GM12878 (cell line): ENCODE measurements at regions not wholly inside any gene's neighbourhood (a gene's known extent, or its start where the extent isn't known, plus 50 kb on each side); places are given as distances from the start of the nearest gene placed in this dataset.

Source experiments
- ATAC-seq: fragments of 200-7000 bp; cut with Tn5 transposase; 3 replicates; pipeline ENCODE4 v1.9.1; 2020; ENCODE audit warnings: mild to moderate bottlenecking, moderate library complexity
- BruUV-seq: library from RNA; stranded (reverse); fragments of 400-500 nt; replicated peaks from 2 replicates; lab custom pipeline; 2021; lab: Mats Ljungman, UMichigan
- CTCF ChIA-PET: fragments of 300-600 bp; sonication (Branson Sonifier 250); formaldehyde crosslinking; extraction: SDS; loops from one replicate; lab custom pipeline; 2021; ENCODE audit warnings: inconsistent platforms; lab: Yijun Ruan, JAX
- POLR2A ChIA-PET: fragments of 350-600 bp; formaldehyde crosslinking; extraction: SDS; loops from one replicate; lab custom pipeline; 2021; ENCODE audit warnings: inconsistent platforms; lab: Charles Lee
- RAD21 ChIA-PET: fragments of 300-600 bp; sonication (Branson Sonifier 250); formaldehyde crosslinking; loops from one replicate; lab custom pipeline; 2023; ENCODE audit warnings: antibody characterized with exemption; ENCODE audit not compliant: unreplicated experiment; lab: Charles Lee
- SMC1A ChIA-PET: fragments of 300-600 bp; sonication (Branson Sonifier 250); formaldehyde crosslinking; loops from one replicate; lab custom pipeline; 2023; ENCODE audit not compliant: unreplicated experiment, uncharacterized antibody; lab: Charles Lee
- DNase-seq: peaks from one replicate; pipeline ENCODE4 v3.0.0-alpha.2; 2011; ENCODE audit warnings: low read depth, low spot score
- FAIRE-seq: peaks from 3 replicates; lab custom pipeline; 2011; peaks lifted over from hg19 to GRCh38; lab: Jason Lieb, UNC
- H2AFZ ChIP-seq: 2 replicates; pipeline ENCODE4 v1.6.0; 2011; ENCODE audit warnings: low read depth, low read length, control low read depth; ENCODE audit not compliant: control insufficient read depth
- H3K27ac ChIP-seq: 2 replicates; pipeline ENCODE4 v1.5.1; 2011; ENCODE audit warnings: control low read depth; ENCODE audit not compliant: control insufficient read depth, insufficient read depth
- H3K27me3 ChIP-seq, 2 experiments: replicated peaks in 1 of 2; 2 replicates each; pipeline versions ENCODE4 v1.6.0 to v1.6.1; 2011; ENCODE audit warnings: low read length in 1 of 2; ENCODE audit not compliant: control insufficient read depth in 2 of 2, insufficient read depth in 2 of 2
- H3K36me3 ChIP-seq, 2 experiments: 2 replicates each; pipeline ENCODE4 v1.5.1; 2011; ENCODE audit warnings: low read length in 1 of 2; ENCODE audit not compliant: control insufficient read depth in 2 of 2, insufficient read depth in 2 of 2
- H3K4me1 ChIP-seq: 2 replicates; pipeline ENCODE4 v1.6.1; 2011; ENCODE audit warnings: mild to moderate bottlenecking, low read length, moderate library complexity, mixed read lengths; ENCODE audit not compliant: control insufficient read depth, insufficient read depth
- H3K4me2 ChIP-seq: 2 replicates; pipeline ENCODE4 v1.6.0; 2011; ENCODE audit warnings: control low read depth; ENCODE audit not compliant: control insufficient read depth, insufficient read depth
- H3K4me3 ChIP-seq: fragments of 200-600 bp; sonication (generic); 2 replicates; pipeline ENCODE4 v1.5.1; 2016
- H3K79me2 ChIP-seq: 2 replicates; pipeline ENCODE4 v1.6.0; 2011; ENCODE audit warnings: low read length; ENCODE audit not compliant: control insufficient read depth, insufficient read depth
- H3K9ac ChIP-seq: 2 replicates; pipeline ENCODE4 v1.8.0; 2011; ENCODE audit warnings: low read length, control low read depth, mixed read lengths; ENCODE audit not compliant: control insufficient read depth, insufficient read depth
- H3K9me3 ChIP-seq: replicated peaks from 3 replicates; pipeline ENCODE4 v1.5.1; 2011; ENCODE audit warnings: mild to moderate bottlenecking, low read length; ENCODE audit not compliant: control insufficient read depth, insufficient read depth
- H4K20me1 ChIP-seq: 2 replicates; pipeline ENCODE4 v1.6.0; 2011; ENCODE audit not compliant: control insufficient read depth, insufficient read depth
- BMI1 ChIP-seq: fragments of 450-650 bp; IDR thresholded peaks from 2 replicates; pipeline ENCODE4 v1.6.1; 2016; ENCODE audit warnings: mild to moderate bottlenecking, moderate library complexity, borderline replicate concordance
- EZH2 ChIP-seq: IDR thresholded peaks from 2 replicates; pipeline ENCODE4 v1.6.1; 2012; ENCODE audit warnings: low read depth, mild to moderate bottlenecking, control low read depth, inconsistent platforms, low read length, borderline replicate concordance; ENCODE audit not compliant: control insufficient read depth
- HCFC1 ChIP-seq: fragments of 150-350 bp; IDR thresholded peaks from 2 replicates; pipeline ENCODE4 v1.6.1; 2014; ENCODE audit warnings: low read length
- HDAC6 ChIP-seq: fragments of 200-600 bp; sonication (generic); IDR thresholded peaks from one replicate; pipeline ENCODE4 v1.8.0; 2017; ENCODE audit warnings: antibody characterized with exemption; ENCODE audit not compliant: unreplicated experiment
- KDM1A ChIP-seq: fragments of 200-600 bp; sonication (generic); IDR thresholded peaks from 2 replicates; pipeline ENCODE4 v1.6.1; 2016; ENCODE audit warnings: borderline replicate concordance
- ZZZ3 ChIP-seq: IDR thresholded peaks from 2 replicates; pipeline ENCODE4 v1.6.1; 2011; ENCODE audit warnings: low read depth; ENCODE audit not compliant: control insufficient read depth, insufficient read length
- in situ Hi-C: fragments of 300-500 bp; cut with MboI; formaldehyde crosslinking; loops from 9 replicates; pipeline ENCODE4 v1.14.3; 2018; ENCODE audit warnings: mixed read lengths
- intact Hi-C: fragments of 100-400 bp; cut with micrococcal nuclease; formaldehyde crosslinking; loops from one replicate; pipeline ENCODE4 v1.14.2; 2022; ENCODE audit not compliant: unreplicated experiment
- TF ChIP-seq, protein P1 (sequence below): fragments of 450-650 bp; IDR thresholded peaks from 2 replicates; pipeline ENCODE4 v1.6.1; 2017; ENCODE audit warnings: mild to moderate bottlenecking, moderate library complexity

DNA sequence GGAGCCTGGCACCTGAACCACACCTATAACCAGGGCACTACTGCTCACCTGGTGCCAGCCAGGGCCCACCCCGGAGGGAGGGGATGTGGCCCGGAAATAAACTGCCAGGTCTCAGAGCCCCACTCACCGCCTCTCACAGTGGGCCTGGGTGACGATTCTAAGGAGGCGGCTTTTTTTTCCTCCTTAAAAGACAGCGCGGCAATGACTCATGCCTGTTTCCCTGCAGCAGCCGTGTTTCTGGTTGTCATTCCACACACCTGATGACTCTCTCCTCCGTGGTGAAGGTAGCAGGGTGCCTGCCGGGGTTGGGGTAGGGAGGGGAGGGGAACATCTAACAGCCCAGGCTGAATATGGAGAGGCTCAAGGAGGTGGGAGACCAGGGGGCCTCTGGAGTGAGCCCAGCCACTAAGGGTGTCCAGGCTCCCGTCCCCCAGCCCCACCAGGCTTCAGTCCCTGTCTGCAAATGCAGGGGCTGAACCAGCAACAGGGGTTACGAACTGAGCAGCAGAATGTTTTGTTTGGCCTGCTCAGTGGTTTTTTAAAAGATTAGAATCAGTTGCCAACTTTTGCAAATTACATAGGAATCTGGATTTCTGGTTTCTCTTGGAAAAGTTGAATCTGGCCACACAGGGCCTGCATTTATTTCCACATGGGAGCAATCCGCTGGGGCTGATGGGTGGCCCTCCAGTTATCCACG, 127.3 kb upstream of the LINGO1 start (continued):
- TF ChIP-seq, protein P1, sequence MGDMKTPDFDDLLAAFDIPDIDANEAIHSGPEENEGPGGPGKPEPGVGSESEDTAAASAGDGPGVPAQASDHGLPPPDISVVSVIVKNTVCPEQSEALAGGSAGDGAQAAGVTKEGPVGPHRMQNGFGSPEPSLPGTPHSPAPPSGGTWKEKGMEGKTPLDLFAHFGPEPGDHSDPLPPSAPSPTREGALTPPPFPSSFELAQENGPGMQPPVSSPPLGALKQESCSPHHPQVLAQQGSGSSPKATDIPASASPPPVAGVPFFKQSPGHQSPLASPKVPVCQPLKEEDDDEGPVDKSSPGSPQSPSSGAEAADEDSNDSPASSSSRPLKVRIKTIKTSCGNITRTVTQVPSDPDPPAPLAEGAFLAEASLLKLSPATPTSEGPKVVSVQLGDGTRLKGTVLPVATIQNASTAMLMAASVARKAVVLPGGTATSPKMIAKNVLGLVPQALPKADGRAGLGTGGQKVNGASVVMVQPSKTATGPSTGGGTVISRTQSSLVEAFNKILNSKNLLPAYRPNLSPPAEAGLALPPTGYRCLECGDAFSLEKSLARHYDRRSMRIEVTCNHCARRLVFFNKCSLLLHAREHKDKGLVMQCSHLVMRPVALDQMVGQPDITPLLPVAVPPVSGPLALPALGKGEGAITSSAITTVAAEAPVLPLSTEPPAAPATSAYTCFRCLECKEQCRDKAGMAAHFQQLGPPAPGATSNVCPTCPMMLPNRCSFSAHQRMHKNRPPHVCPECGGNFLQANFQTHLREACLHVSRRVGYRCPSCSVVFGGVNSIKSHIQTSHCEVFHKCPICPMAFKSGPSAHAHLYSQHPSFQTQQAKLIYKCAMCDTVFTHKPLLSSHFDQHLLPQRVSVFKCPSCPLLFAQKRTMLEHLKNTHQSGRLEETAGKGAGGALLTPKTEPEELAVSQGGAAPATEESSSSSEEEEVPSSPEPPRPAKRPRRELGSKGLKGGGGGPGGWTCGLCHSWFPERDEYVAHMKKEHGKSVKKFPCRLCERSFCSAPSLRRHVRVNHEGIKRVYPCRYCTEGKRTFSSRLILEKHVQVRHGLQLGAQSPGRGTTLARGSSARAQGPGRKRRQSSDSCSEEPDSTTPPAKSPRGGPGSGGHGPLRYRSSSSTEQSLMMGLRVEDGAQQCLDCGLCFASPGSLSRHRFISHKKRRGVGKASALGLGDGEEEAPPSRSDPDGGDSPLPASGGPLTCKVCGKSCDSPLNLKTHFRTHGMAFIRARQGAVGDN = no peak
- TF ChIP-seq KDM1A (no peak), ZZZ3 (no peak), HDAC6 (no peak), EZH2 (no peak)

DNA sequence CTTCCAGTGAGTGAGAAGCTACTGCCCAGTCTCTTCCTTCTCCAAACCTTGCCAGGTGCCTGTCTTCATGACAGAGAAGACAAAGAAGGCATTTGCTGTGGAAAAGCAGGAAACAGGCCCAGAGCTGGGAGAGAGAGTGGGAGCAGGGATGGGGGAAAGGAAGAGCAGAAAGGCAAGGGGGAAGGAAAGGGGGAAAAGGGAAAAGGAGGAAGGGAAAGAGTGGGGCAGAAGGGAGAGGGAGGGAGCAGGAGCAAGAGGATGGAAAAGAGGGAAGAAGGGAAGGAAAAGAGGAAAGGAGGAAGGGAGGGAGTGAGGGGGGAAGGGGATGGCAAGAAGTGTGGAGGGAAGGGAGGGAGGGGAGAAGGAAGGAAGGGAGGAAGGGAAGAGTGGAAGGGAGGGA, 121.2 kb upstream of the LINGO1 start:
- no TSS peak for BruUV-seq
- Histone ChIP-seq H2AFZ (no peak overlapping the region), H3K4me2 (no peak overlapping the region), H3K9me3 (no peaks in the 10 kb centered on the region), H4K20me1 (no peaks in the 10 kb centered on the region), H3K27ac (no peak overlapping the region), H3K4me1 (no peaks in the 10 kb centered on the region), H3K79me2 (no peaks in the 10 kb centered on the region), H3K4me3 (no peak overlapping the region), H3K9ac (no peak overlapping the region), H3K27me3 (no peaks in the 10 kb centered on the region; a peak in 1 of 4 replicates), H3K36me3 (no peaks in the 10 kb centered on the region)
- in situ Hi-C loops (no loop called here), intact Hi-C loops (no loop called here)
- DNase-seq (no peak), ATAC-seq (no peak), FAIRE-seq (no peak)
- ChIA-PET POLR2A (no interaction called here), CTCF (no interaction called here), SMC1A (no interaction called here), RAD21 (no interaction called here)
- no peak for TF ChIP-seq HCFC1
- TF ChIP-seq BMI1 = no peak
